ENCODE measurements at regions not wholly inside any gene's neighbourhood (a gene's known extent, or its start where the extent isn't known, plus 50 kb on each side); places are given as distances from the start of the nearest gene placed in this dataset.

- CTCF ChIA-PET = no interaction called here
- DNase-seq (ENCODE audit: low read depth, low spot score) (no peak), ATAC-seq (no peak)
- Histone ChIP-seq H3K79me2 (ENCODE audit: insufficient read depth, low read length) (no peaks in the 10 kb centered on the region), H3K36me3 (ENCODE audit: control insufficient read depth in 1 of 2, insufficient read depth in 2 of 2, low read length in 2 of 2) (no peaks in the 10 kb centered on the region), H3K4me2 (ENCODE audit: low read length) (no peak overlapping the region), H3K27ac (ENCODE audit: low read depth, low read length) (no peak overlapping the region), H3K9me3 (ENCODE audit: control insufficient read depth in 1 of 2, insufficient read depth in 1 of 2, low read depth in 1 of 2, low read length in 2 of 2) (peaks cover 4 to 24% of the 10 kb centered on the region in 2 experiments; a peak in 3 of 4 replicates), H3K27me3 (ENCODE audit: insufficient read depth, low read length) (no peaks in the 10 kb centered on the region), H3K4me3 (replicated peaks in 1 of 2; ENCODE audit: low read depth in 1 of 2, low read length in 2 of 2) (no peak overlapping the region), H3K9me2 (ENCODE audit: insufficient read depth) (no peaks in the 10 kb centered on the region), H3K4me1 (ENCODE audit: control insufficient read depth in 1 of 2, insufficient read depth in 2 of 2, low read length in 2 of 2) (no peaks in the 10 kb centered on the region), H4K20me1 (ENCODE audit: insufficient read depth) (no peaks in the 10 kb centered on the region), H2AFZ (ENCODE audit: low read depth, low read length, poor library complexity, severe bottlenecking) (no peak overlapping the region), H3K9ac (ENCODE audit: low read length) (no peak overlapping the region)
- BruUV-seq (replicated peaks) = no TSS peak
- POLR2A ChIA-PET = no interaction called here
- RAD21 ChIA-PET (ENCODE audit: low non-redundant PET in 1 of 2, low total read pairs in 2 of 2, uncharacterized antibody in 2 of 2, unreplicated experiment in 2 of 2) = no interaction called here
- TF ChIP-seq MAX (IDR thresholded peaks at IDR 0.05) (no peak), EZH2 (IDR thresholded peaks at IDR 0.05) (no peak), ZBTB33 (IDR thresholded peaks at IDR 0.05; ENCODE audit: extremely low read depth, insufficient replicate concordance, low read length) (no peak), ELF1 (IDR thresholded peaks at IDR 0.05; ENCODE audit: borderline replicate concordance, low read depth) (no peak), POLR2A (IDR thresholded peaks at IDR 0.05; ENCODE audit: borderline replicate concordance, extremely low read depth, insufficient read depth, insufficient read length) (no peak), EZH2phosphoT487 (IDR thresholded peaks at IDR 0.05; ENCODE audit: borderline replicate concordance) (no peak), FOSL1 (IDR thresholded peaks at IDR 0.05; ENCODE audit: low read depth) (no peak), JUND (IDR thresholded peaks at IDR 0.05) (no peak), CEBPB (IDR thresholded peaks at IDR 0.05; ENCODE audit: low read depth) (no peak), REST (IDR thresholded peaks at IDR 0.05; ENCODE audit: low read depth) (no peak), SP1 (IDR thresholded peaks at IDR 0.05; ENCODE audit: low read depth) (no peak), SIN3A (IDR thresholded peaks at IDR 0.05; ENCODE audit: low read depth) (no peak), POLR2AphosphoS5 (IDR thresholded peaks at IDR 0.05; ENCODE audit: low read depth, low read length) (no peak), ZNF274 (IDR thresholded peaks at IDR 0.05; ENCODE audit: low read depth, low read length) (no peak)
- intact Hi-C loops (cut with micrococcal nuclease) = no loop called here
Observed at GRCh38 chr18:5720132-5720531, 175.2 kb downstream of the TMEM200C start.
